Stomach (tissue), 8 donors: ENCODE measurements at regions not wholly inside any gene's neighbourhood (a gene's known extent, or its start where the extent isn't known, plus 50 kb on each side); places are given as distances from the start of the nearest gene placed in this dataset.

Source experiments
- DNase-seq, 2 donors: peaks; one replicate each; pipeline versions ENCODE4 v3.0.0 to v3.0.0-alpha.2; 2013 to 2019
- H3K27ac ChIP-seq, 5 donors: fragments of 200-600 bp in 4 of 5; sonication (generic) in 4 of 5; one replicate each; pipeline ENCODE4 v1.5.1; 2013 to 2019; ENCODE audit warnings: mild to moderate bottlenecking in 1 of 5, moderate library complexity in 1 of 5
- H3K27me3 ChIP-seq, 3 donors: fragments of 200-600 bp; sonication (generic); one replicate each; pipeline ENCODE4 v1.5.1; 2017 to 2019; ENCODE audit warnings: mixed run types in 1 of 3
- H3K36me3 ChIP-seq, 4 donors: fragments of 200-600 bp; sonication (generic); 1 replicate in 3 of 4; 2 replicates in 1 of 4; pipeline ENCODE4 v1.5.1; 2016 to 2019
- H3K4me1 ChIP-seq, 4 donors: fragments of 200-600 bp; sonication (generic); one replicate each; pipeline ENCODE4 v1.5.1; 2016 to 2019
- H3K4me3 ChIP-seq, 4 donors: fragments of 200-600 bp; sonication (generic) in 3 of 4; one replicate each; pipeline ENCODE4 v1.5.1; 2016 to 2019; ENCODE audit warnings: mild to moderate bottlenecking in 1 of 4
- H3K9me3 ChIP-seq, 4 donors: fragments of 200-600 bp; sonication (generic); one replicate each; pipeline ENCODE4 v1.5.1; 2016 to 2019
- CTCF ChIP-seq, 7 experiments: fragments of 450-650 bp in 4 of 7; fragments of 200-600 bp in 3 of 7; sonication (generic) in 3 of 7; IDR thresholded peaks; one replicate each; pipeline ENCODE4 v1.5.1; 2016 to 2019; ENCODE audit warnings: antibody characterized with exemption in 7 of 7, control low read depth in 2 of 7, mild to moderate bottlenecking in 1 of 7
- EP300 ChIP-seq: sonication (generic); formaldehyde crosslinking; IDR thresholded peaks from one replicate; pipeline ENCODE4 v1.6.1; 2017; ENCODE audit warnings: antibody characterized with exemption
- POLR2A ChIP-seq, 4 donors: fragments of 450-650 bp; IDR thresholded peaks; one replicate each; pipeline ENCODE4 v1.6.1; 2016; ENCODE audit warnings: antibody characterized with exemption in 4 of 4, control low read depth in 2 of 4, mild to moderate bottlenecking in 1 of 4, moderate library complexity in 1 of 4
- POLR2AphosphoS5 ChIP-seq, 3 donors: sonication (generic); formaldehyde crosslinking; IDR thresholded peaks; one replicate each; pipeline ENCODE4 v1.6.1; 2016; ENCODE audit warnings: antibody characterized with exemption in 3 of 3
- WGBS, 5 donors: extraction: QIAGEN DNeasy Blood & Tissue Kit in 3 of 5; methylation state at CpG; one replicate each; pipeline versions ENCODE4 v1.1.5 to v1.1.7; 2013 to 2018; 5-methylcytosine and 5-hydroxymethylcytosine counted together
- intact Hi-C: fragments of 100-400 bp; cut with DNase I; formaldehyde crosslinking; loops from one replicate; pipeline ENCODE4 v1.15.1; 2023; ENCODE audit warnings: low total_unique reads
- donor health status: healthy with polysubstance abuse.
- donor health status: Bipolar disorder and iron deficiency.
- donor health status: healthy.

- intact Hi-C loops: no loop called here
- peaks cover 0 to 7% (median 0%) of the 10 kb centered on the region in 4 donors for H3K4me1 ChIP-seq
- no peak for TF ChIP-seq EP300
- H3K36me3 ChIP-seq: no peaks in the 10 kb centered on the region
- no peak for DNase-seq
- no peak overlapping the region for H3K4me3 ChIP-seq
- WGBS, 5 donors: 88 to 100% (median 97%) methylated on average over 1 of the region's 1 CpG
- H3K9me3 ChIP-seq: no peaks in the 10 kb centered on the region
- H3K27ac ChIP-seq: no peak overlapping the region
- H3K27me3 ChIP-seq: peaks cover 0 to 3% (median 0%) of the 10 kb centered on the region in 3 donors
Observed at GRCh38 chr2:16082276-16082675, 141.9 kb downstream of the MYCN start.

GRCh38 chr2:16081316-16082200 is 141.2 kb downstream of the MYCN start:
- intact Hi-C loops: no loop called here
- H3K4me1 ChIP-seq: peaks cover 0 to 7% (median 0%) of the 10 kb centered on the region in 4 donors

GRCh38 chr2:16080516-16080915 is 140.2 kb downstream of the MYCN start:
- H3K27ac ChIP-seq: no peak overlapping the region
- intact Hi-C loops: no loop called here
- H3K9me3 ChIP-seq: no peaks in the 10 kb centered on the region
- no peak overlapping the region for H3K4me3 ChIP-seq
- H3K4me1 ChIP-seq: peaks cover 0 to 7% (median 0%) of the 10 kb centered on the region in 4 donors
- TF ChIP-seq POLR2A (IDR thresholded peaks at IDR 0.05) (no peak), CTCF (IDR thresholded peaks at IDR 0.05) (no peak), EP300 (no peak), POLR2AphosphoS5 (IDR thresholded peaks at IDR 0.05) (no peak)
- WGBS, 5 donors: 83 to 100% (median 96%) methylated on average over 1 of the region's 1 CpG
- no peaks in the 10 kb centered on the region for H3K36me3 ChIP-seq
- peaks cover 0 to 3% (median 0%) of the 10 kb centered on the region in 3 donors for H3K27me3 ChIP-seq
- DNase-seq: no peak

More at GRCh38 chr2:16081316-16082200, 141.2 kb downstream of the MYCN start:
- no peak for TF ChIP-seq CTCF (IDR thresholded peaks at IDR 0.05)
- TF ChIP-seq EP300: no peak
- no peak for TF ChIP-seq POLR2AphosphoS5 (IDR thresholded peaks at IDR 0.05)
- no peak for TF ChIP-seq POLR2A (IDR thresholded peaks at IDR 0.05)
- Histone ChIP-seq H3K36me3 (no peaks in the 10 kb centered on the region), H3K4me3 (no peak overlapping the region), H3K9me3 (no peaks in the 10 kb centered on the region), H3K27ac (no peak overlapping the region), H3K27me3 (peaks cover 0 to 3% (median 0%) of the 10 kb centered on the region in 3 donors)
- no peak for DNase-seq
- WGBS, 5 donors: 71 to 83% (median 78%) methylated on average over 7 of the region's 7 CpGs

- Histone ChIP-seq H3K4me1 (peaks cover 0 to 7% (median 0%) of the 10 kb centered on the region in 4 donors), H3K36me3 (no peaks in the 10 kb centered on the region), H3K9me3 (no peaks in the 10 kb centered on the region), H3K27me3 (peaks cover 0 to 3% (median 0%) of the 10 kb centered on the region in 3 donors), H3K27ac (no peak overlapping the region), H3K4me3 (no peak overlapping the region)
- 38 to 49% (median 38%) methylated on average over 4 of the region's 4 CpGs for WGBS, 5 donors
- intact Hi-C loops: no loop called here
- TF ChIP-seq POLR2AphosphoS5 (IDR thresholded peaks at IDR 0.05) (no peak), POLR2A (IDR thresholded peaks at IDR 0.05) (no peak), CTCF (IDR thresholded peaks at IDR 0.05) (no peak), EP300 (no peak)
- DNase-seq: no peak
Observed at GRCh38 chr2:16080071-16080470, 139.7 kb downstream of the MYCN start.

GRCh38 chr2:16079637-16080036 is 139.3 kb downstream of the MYCN start:
- H3K4me1 ChIP-seq: peaks cover 0 to 7% (median 0%) of the 10 kb centered on the region in 4 donors
- WGBS, 5 donors: 32 to 61% (median 44%) methylated on average over 2 of the region's 2 CpGs
- no peak for DNase-seq
- intact Hi-C loops: no loop called here
- H3K27me3 ChIP-seq: peaks cover 0 to 3% (median 0%) of the 10 kb centered on the region in 3 donors
- H3K9me3 ChIP-seq: no peaks in the 10 kb centered on the region
- no peak overlapping the region for H3K4me3 ChIP-seq
- no peaks in the 10 kb centered on the region for H3K36me3 ChIP-seq
- no peak overlapping the region for H3K27ac ChIP-seq
- TF ChIP-seq POLR2AphosphoS5 (IDR thresholded peaks at IDR 0.05) (no peak), CTCF (IDR thresholded peaks at IDR 0.05) (no peak), EP300 (no peak), POLR2A (IDR thresholded peaks at IDR 0.05) (no peak)
